Testis (tissue), 2 donors: ENCODE measurements at regions not wholly inside any gene's neighbourhood (a gene's known extent, or its start where the extent isn't known, plus 50 kb on each side); places are given as distances from the start of the nearest gene placed in this dataset.

Source experiments
- POLR2A ChIP-seq: fragments of 450-650 bp; IDR thresholded peaks from one replicate; pipeline ENCODE4 v1.6.1; 2017; ENCODE audit warnings: antibody characterized with exemption, mild to moderate bottlenecking, moderate library complexity
- TF ChIP-seq, protein P1 (sequence below), 3 experiments: fragments of 450-650 bp in 2 of 3; fragments of 200-600 bp in 1 of 3; sonication (generic) in 1 of 3; IDR thresholded peaks; one replicate each; pipeline ENCODE4 v1.5.1; 2016 to 2019; ENCODE audit warnings: antibody characterized with exemption in 3 of 3, mild to moderate bottlenecking in 2 of 3, moderate library complexity in 1 of 3

DNA sequence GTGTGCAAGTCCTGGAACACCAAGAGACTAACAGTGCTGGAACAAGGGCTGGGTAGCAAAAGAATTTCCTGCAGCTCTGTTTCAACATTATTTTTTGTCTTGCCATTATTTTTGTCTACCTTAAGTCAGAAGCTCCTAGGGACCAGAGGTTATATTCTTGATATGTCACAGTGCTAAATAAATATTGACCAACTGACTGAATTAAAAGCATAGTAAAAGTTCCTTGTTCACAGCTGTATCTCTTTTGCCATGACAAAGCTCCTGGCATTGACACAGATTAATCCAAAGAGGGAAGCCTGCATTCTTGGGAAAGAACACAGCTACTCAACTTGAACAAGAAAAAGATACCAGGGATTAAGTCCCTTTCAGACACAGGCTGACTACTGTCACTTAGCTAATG, 136.5 kb downstream of the SPTSSA start:
- no peak for TF ChIP-seq POLR2A
- TF ChIP-seq, protein P1, sequence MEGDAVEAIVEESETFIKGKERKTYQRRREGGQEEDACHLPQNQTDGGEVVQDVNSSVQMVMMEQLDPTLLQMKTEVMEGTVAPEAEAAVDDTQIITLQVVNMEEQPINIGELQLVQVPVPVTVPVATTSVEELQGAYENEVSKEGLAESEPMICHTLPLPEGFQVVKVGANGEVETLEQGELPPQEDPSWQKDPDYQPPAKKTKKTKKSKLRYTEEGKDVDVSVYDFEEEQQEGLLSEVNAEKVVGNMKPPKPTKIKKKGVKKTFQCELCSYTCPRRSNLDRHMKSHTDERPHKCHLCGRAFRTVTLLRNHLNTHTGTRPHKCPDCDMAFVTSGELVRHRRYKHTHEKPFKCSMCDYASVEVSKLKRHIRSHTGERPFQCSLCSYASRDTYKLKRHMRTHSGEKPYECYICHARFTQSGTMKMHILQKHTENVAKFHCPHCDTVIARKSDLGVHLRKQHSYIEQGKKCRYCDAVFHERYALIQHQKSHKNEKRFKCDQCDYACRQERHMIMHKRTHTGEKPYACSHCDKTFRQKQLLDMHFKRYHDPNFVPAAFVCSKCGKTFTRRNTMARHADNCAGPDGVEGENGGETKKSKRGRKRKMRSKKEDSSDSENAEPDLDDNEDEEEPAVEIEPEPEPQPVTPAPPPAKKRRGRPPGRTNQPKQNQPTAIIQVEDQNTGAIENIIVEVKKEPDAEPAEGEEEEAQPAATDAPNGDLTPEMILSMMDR (IDR thresholded peaks at IDR 0.05), result no peak
